ENCODE measurements at regions not wholly inside any gene's neighbourhood (a gene's known extent, or its start where the extent isn't known, plus 50 kb on each side); places are given as distances from the start of the nearest gene placed in this dataset.

DNA sequence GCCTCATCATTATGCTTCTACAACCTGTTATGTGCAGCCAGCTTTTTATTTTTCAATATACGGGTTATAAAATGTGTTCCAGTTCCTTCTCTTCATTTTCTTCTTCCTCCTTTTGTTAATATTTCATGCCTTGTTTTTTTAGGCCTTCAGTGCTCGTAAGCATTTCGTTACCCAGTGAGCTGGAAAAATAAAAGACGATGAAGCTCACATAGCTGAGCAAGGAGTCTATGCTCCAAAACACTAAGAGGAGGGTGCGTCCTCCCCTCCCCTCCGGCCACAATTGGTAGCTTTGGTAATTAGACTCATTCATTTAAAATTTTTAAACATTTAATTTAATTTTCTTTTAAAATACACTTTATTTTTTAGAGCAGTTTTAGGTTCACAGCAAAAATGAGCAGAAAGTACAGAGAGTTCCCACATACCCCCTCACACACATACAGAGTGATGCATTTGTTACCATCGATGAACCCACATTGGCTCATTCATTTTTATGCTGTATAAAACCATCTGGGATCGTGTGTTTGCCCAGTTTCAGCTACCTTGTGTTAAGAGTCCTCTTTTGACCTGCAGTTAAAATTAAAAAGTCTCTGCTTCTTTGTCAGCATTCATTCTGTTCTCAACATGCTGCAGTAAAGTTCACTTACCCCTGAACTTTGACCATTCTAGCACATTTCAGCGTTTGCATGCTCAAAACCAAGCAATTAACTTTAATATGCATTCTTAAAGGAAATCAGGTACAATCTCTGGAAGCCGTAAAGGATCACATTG, 223.9 kb downstream of the LACC1 start:
- no peak for DNase-seq

- DNase-seq, result no peak
Observed at GRCh38 chr13:44104197-44104490, 224.4 kb downstream of the LACC1 start.

GRCh38 chr13:44104969-44105368, 225.3 kb downstream of the LACC1 start:
- no peak for DNase-seq

GRCh38 chr13:44106266-44107152, 226.8 kb downstream of the LACC1 start:
- DNase-seq, result no peak

- DNase-seq, result no peak
Observed at GRCh38 chr13:44107357-44108121, 227.8 kb downstream of the LACC1 start.

GRCh38 chr13:44108331-44108858, 228.7 kb downstream of the LACC1 start:
- DNase-seq, result no peak

- DNase-seq, result no peak
Observed at GRCh38 chr13:44110091-44110621, 230.5 kb downstream of the LACC1 start.

DNA sequence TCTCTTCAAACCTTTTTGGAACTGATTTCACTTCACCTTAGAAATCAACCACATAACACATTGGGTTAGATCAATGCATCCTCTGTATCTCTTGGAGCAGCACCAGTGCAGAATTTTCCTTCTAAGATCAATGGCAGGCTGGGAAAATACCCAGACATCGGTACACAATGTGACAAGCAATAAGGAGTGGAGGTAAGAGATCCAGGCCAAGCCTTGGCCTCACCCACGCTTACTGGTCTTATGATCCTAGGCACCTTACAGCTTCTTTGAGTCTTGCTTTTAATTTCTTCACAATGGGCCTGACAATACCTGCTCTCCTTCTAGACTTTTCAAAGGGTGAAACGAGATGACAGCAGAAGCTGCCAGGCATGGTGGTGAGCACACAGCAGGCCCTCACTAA, 232.0 kb downstream of the LACC1 start:
- no peak for DNase-seq

- no peak for DNase-seq
Observed at GRCh38 chr13:44112700-44113329, 233.1 kb downstream of the LACC1 start.

DNA sequence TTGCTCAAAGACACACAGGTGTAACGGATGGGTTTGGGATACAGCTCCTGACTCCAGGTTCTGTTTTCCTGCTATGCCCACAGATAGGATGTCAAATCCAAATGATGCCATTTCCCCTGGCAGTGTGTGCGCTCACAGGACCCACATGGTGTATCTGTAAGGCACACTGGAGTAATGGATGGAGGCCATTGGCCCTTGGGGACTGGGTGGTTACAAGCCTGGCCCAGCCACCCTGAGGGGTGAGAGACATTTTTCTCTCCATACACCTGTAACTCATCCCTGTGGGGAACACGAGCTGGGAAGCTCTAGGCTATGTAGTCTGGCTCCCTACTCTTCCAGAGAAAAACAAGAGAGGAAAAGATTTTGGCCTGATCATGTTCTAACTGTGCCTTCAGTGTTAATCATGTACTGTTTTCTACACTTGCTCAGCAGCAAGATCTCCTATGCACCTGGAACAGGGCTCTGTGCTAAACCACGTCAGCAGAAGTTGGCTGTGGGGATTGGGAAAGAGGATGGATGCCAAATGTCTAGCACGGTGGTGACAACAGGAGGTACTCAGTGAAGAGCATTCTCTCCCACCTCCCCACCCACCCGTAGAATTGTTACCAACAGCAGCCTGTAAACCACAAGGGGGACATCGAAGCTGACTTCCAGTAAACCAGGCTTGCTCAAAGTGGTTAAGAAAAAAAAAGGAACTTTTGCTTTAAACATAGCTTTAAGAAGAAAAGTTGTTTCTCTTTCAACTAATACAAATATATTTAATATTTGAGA, 237.0 kb downstream of the LACC1 start:
- DNase-seq, result no peak

GRCh38 chr13:44117351-44117750, 237.6 kb downstream of the LACC1 start:
- no peak for DNase-seq

GRCh38 chr13:44117816-44118215, 238.1 kb downstream of the LACC1 start:
- no peak for DNase-seq

GRCh38 chr13:44118881-44119280, 239.2 kb downstream of the LACC1 start:
- no peak for DNase-seq

- no peak for DNase-seq
Observed at GRCh38 chr13:44120043-44120442, 240.3 kb downstream of the LACC1 start.

DNA sequence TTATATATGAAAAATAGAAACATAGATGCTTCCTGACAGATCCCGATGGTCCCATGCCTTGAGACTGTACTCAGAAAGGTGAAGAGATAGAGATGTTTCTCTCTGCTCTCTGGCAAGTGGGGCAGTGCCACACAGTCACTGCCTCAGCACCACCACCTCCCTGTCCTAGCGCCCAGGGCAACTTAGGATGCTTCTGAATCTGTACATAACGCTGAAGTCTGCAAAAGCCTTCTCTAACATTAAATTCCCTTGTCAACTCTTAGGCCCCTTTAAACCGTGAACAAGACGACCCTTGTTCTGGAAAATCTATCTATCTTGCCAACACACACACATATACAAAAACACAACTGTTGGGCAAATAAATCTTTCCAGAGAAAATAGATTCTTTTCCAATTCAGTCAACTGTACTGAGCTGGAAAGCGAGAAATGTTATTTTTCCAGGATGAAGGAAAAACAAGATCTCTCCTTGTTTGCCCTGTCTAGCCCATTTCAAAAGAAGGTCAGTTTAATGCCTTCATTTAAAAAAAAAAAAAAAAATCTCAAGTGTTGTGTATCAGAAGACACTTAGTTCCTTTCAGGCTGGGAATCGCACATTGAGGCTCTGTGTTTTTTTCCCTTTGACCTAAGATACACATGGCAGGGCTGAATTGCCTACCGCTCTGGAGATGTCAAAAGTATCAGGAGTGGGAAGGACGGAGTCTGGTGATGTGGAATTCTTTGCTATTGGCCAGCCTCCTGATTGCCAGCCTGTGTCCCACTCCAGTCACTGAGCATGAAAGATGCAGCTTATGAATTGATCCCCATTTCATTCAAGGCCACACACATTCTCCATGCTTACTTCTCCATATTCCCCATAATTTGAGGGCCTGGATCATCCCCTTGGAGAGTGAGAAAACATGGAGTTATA, 241.4 kb downstream of the LACC1 start:
- DNase-seq, result no peak

DNA sequence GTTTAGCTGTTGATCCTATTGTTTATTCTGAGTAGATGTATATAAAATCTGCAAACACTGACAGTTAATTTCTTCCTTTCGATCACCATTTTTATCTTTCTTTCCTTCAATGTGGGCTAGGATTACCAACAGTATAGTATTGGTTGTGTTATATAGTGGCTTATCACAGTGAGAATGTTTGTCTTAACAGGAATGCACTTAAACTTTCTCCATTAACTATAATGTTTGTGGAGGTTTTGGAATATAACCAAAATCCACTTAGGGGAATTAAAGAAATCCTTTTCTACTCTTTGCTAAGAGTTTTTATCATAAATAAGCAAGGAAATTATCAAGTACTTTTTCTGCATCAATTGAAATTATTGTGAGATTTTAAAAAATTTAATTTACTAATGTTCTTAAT, 244.6 kb downstream of the LACC1 start:
- no peak for DNase-seq

DNA sequence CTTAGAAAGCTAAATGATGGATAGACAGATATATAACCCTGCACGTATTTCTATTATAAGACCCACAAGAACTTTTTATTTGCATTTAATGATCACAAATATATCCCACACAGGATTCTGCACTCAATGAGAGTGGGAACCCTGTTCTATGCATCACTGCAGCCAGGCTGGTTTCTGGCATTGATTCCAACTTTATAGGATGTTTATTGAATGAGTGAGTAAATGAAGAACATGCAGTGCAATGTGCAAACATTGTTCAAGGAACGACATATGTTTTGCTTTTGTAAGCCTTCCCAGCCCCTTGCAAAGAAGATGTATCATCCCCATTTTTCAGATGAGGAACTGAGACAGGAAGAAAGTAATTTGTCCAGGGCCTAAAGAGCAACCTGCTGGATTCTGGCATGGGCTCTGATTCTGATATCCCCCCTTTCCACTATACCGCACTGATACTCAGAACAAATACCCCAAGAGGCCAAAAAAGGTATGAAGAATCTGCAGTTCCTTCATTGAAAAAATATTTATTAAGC, 246.3 kb downstream of the LACC1 start:
- no peak for DNase-seq

DNA sequence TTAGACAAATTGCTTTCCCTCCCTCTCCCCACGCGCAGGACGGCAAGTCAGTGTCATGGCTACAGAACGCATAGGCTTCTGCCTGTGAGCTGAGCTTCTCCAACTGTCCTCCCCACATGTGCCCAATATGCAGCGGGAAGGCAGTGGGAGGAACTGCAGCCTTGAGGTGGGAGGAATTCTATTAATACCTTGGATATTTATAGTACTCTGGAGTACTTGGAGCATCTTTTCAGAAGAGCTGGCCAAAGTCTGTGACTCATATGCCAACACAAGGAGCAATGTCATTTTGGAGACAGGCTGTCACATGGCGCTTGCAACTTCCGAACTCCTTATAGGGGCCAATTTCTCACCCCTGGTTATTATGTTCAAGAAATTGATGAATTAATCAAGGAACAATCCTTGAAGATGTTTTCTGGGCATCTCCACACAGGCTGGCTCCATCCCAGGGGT, 245.0 kb upstream of the SERP2 start:
- no peak for DNase-seq

GRCh38 chr13:44129418-44129817, 244.2 kb upstream of the SERP2 start:
- no peak for DNase-seq

- no peak for DNase-seq
Observed at GRCh38 chr13:44131069-44131614, 242.5 kb upstream of the SERP2 start.

Measured in activated effector memory CD4-positive, alpha-beta T cell treated with anti-CD3 and anti-CD28 coated beads, Interleukin-2, amount 50 U/mL, for 16 hours (primary cell).